ENCODE measurements at regions not wholly inside any gene's neighbourhood (a gene's known extent, or its start where the extent isn't known, plus 50 kb on each side); places are given as distances from the start of the nearest gene placed in this dataset.
A peak's percentile ranks its signal among the peaks of the same experiment; 100 is the strongest.

GRCh38 chr2:133816037-133816436 lies 247.8 kb upstream of the NCKAP5 start:
- no peak for DNase-seq

DNA sequence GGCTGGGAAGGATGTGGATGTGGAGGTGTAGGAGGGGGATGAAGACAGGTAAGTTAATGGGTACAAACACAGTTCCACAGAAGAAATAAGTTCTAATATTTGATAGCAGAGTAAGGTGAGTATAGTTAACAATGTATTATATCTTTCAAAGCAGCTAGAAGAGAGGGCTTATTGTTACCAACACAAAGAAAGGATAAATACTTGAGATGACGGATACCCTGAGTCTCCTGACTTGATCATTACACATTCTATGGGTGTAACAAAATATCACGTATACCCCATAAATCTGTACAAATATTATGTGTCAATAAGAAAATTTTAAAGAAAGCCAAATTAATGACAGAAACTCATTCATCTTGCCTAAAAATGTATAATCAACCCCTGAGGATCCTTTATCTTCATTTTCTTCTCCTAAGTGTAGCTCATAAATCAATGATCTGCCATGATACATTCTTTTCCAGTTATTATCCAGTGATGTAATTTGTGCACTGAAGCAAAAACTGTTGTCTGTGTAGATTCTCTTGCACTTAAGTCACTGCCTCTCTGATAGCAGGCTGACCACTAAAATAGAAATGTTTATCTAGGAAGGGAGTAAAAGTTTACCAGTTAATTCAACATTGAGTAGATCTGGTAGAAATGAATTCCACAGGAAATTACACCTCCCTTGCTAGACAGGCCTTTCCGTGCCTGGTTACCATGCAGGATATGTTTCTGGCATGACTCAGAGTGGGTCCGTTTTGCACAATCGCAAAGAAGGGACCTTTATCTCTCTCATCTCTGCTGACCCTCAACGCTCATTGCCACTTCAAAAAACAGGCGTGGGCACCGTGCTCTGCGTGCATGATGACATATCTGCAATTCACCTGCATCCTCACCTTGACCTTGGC lies 249.7 kb upstream of the NCKAP5 start:
- DNase-seq, result no peak

DNA sequence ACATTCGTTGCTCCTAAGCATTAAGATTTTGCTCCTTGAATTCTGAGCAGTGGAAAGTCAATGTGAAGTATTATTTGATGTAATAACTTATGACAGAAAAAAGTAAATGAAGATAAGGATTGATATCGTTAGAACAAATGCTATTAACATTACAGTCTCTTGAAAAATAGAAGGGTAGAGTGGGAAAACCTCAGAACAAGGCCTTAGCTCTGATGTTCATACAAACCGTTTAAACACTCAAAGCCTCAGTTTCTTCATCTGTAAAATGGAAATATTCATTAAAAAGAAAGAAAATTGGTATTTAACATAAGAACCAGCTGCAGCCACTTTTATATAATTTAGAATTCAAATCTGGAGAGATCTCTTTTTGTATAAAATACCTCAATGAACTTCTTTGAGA lies 250.4 kb upstream of the NCKAP5 start:
- no peak for DNase-seq

GRCh38 chr2:133819906-133820305 lies 251.6 kb upstream of the NCKAP5 start:
- peak; percentile 39 for DNase-seq

GRCh38 chr2:133821107-133821760 lies 253.0 kb upstream of the NCKAP5 start:
- no peak for DNase-seq

DNA sequence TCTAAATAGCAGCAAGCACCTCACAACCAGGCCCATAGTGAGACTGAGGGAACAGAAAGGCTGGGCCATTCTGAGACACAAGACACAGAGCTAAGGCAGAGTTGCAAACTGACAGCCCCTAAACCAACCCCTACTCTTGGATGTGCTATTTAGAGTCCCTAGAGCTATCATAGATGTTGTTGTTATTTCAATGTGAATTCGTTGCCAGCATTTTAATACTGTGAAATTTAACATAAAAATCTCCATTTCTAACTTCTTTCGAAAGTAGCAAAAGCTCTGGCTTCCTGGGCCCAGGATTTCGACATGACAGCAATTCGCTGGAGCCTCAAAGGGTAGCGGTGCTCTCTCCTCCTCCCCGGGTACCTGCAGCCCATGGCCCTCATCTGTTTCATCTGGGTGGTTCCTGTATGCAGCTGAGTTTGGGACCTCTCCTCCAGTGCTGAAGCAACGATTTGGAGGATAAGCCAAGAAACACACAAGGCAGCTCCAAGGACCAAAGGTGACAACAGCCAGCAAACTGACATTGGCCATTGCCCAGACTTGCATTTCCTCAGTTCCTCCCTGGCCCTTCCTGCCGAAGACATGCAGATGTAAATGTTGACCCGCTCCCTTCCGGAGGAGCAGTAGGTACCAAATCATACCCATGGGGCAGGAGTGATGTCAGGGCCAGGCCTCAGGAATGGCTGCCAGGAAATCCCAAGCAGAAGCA lies 254.4 kb upstream of the NCKAP5 start:
- no peak for DNase-seq

- DNase-seq, result no peak
These were observed 254.9 kb upstream of the NCKAP5 start for GRCh38 chr2:133823226-133823550.

DNA sequence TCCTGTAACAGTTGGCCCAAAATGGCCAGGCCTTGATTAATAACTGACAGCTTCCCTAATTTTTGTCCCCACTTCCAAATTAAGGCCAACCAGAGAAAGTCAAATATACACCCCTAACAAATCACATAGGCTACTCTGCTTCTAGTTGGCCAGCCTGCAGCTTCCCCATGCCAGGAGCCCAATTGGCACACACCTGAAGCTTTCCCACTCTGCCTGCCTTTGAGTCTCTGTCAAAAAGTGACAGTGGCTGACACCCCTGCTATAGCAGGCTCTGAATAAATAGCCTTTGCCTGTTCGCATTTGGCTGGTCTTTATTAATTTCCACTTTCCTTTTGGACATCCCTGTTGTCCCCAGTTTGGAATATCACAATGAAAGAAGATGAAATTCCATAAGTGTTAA lies 256.6 kb upstream of the NCKAP5 start:
- no peak for DNase-seq

GRCh38 chr2:133825778-133826177 lies 257.5 kb upstream of the NCKAP5 start:
- DNase-seq, result no peak

GRCh38 chr2:133828913-133829312 lies 260.6 kb upstream of the NCKAP5 start:
- DNase-seq, result no peak

- DNase-seq, result no peak
These were observed 261.3 kb upstream of the NCKAP5 start for GRCh38 chr2:133829450-133830020.

DNA sequence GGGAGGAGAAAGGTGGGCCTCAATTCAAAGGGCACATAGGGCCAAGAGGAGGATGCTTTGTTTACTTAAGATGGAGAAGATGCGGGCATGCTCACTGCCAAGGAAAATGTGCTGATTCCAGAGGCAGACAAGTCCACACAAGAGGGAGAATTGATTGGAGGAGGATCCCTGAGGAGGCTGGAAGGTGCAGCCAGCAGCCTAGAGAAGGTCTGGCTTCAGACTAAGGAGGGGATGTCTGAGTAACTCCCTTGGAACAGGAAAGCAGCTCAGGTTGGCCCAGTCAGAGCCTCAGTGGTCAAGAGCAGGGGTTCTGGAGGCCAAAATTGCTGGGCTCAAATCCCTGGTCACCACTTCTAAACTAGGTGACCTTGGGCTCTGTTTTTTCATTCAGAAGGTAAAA lies 265.5 kb upstream of the NCKAP5 start:
- no peak for DNase-seq

DNA sequence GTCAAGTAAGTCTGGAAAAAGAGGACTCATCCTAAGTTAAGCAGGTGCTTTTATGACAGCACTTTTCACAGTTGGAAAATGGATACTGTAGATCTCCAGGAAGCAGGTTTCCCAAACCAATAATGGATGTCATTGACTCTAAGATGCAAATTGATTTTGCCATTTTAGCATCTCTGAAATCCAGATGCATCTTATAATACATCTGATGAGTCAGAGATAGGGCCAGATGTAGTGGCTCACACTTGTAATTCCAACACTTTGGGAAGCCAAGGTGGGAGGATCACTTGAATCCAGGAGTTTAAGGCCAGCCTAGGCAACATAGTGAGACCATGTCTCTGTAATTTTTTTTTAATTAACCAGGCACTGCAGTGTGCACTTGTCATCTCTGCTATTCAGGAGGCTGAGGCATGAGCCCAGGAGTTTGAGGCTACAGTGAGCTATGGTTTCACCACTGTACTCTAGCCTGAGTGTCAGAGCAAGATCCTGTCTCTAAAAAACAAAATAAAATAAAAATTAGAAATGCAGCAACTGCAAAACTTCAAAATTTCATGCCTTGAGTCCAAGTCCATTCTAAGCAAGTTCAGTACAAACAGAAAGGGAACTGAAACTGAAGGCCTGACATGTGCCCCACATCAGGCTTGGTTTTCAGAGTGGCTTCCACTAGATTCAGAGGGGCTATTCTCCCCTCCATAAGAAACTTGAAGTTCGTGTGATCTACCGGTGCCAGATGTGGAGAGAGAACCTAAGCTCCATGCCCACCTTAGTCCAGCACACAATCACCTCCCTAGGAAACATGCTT lies 267.8 kb upstream of the NCKAP5 start:
- DNase-seq, result no peak

GRCh38 chr2:133836691-133837345 lies 268.6 kb upstream of the NCKAP5 start:
- no peak for DNase-seq

GRCh38 chr2:133837441-133838094 lies 269.3 kb upstream of the NCKAP5 start:
- DNase-seq, result peak; percentile 90

- DNase-seq, result peak; percentile 25
These were observed 270.5 kb upstream of the NCKAP5 start for GRCh38 chr2:133838642-133839365.

GRCh38 chr2:133839677-133840076 lies 271.4 kb upstream of the NCKAP5 start:
- no peak for DNase-seq

- DNase-seq, result no peak
These were observed 272.5 kb upstream of the NCKAP5 start for GRCh38 chr2:133840761-133841160.

GRCh38 chr2:133841900-133842299 lies 273.6 kb upstream of the NCKAP5 start:
- no peak for DNase-seq

DNA sequence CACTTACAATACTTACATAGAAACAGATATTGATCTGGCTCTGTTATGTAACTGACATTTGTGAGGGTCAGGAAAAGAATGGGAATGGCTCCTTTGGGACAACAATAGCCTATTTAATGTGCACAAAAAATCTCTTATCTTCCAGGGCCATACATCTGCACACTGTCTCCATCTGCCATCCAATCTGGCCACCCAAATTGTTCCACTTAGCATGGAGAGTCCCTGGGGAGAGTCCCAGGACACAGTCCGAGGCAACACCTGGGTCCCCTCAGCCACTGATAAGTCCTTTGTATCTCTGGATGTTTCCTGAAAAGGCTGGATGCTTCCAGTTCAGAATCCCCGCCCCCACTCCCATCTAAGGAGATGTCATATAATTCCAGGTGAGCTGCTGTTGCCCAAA lies 274.2 kb upstream of the NCKAP5 start:
- peak; percentile 65 for DNase-seq

- DNase-seq, result no peak
These were observed 274.8 kb upstream of the NCKAP5 start for GRCh38 chr2:133843091-133843490.
